ENCODE measurements at regions not wholly inside any gene's neighbourhood (a gene's known extent, or its start where the extent isn't known, plus 50 kb on each side); places are given as distances from the start of the nearest gene placed in this dataset.
"Not testable (repeated sequence)": the region's sequence is repeated elsewhere in the genome, so short reads cannot be mapped to it uniquely, and the experiment has no call there.

- no peak overlapping the region for H3K27ac Mint-ChIP-seq
- H3K27me3 Mint-ChIP-seq (ENCODE audit: low read depth) = peaks cover 16% of the 10 kb centered on the region
- no peak overlapping the region for H3K4me3 Mint-ChIP-seq
- DNase-seq (no peak), ATAC-seq (replicated peaks in 1 of 2) (no peak)
- peaks cover 5 to 12% of the 10 kb centered on the region in 2 donors for H3K9me3 Mint-ChIP-seq
- no peaks in the 10 kb centered on the region for H3K4me1 Mint-ChIP-seq (ENCODE audit: low read depth)
- H3K36me3 Mint-ChIP-seq (ENCODE audit: insufficient read depth in 2 of 2) = peaks cover 0 to 8% of the 10 kb centered on the region in 2 donors
These were observed 66.1 kb upstream of the PTH start for GRCh38 chr11:13561860-13562259.

- peaks cover 14% of the 10 kb centered on the region for H3K27me3 Mint-ChIP-seq (ENCODE audit: low read depth)
- not testable (repeated sequence) for H3K4me3 Mint-ChIP-seq, H3K27ac Mint-ChIP-seq
These were observed 64.5 kb upstream of the PTH start for GRCh38 chr11:13560341-13560740.

GRCh38 chr11:13552784-13553183, 57.0 kb upstream of the PTH start:
- Mint-ChIP-seq H3K4me3 (no peak overlapping the region), H3K27ac (no peak overlapping the region), H3K36me3 (ENCODE audit: insufficient read depth in 2 of 2) (peaks cover 2 to 3% of the 10 kb centered on the region in 2 donors), H3K4me1 (ENCODE audit: low read depth) (no peaks in the 10 kb centered on the region), H3K27me3 (ENCODE audit: low read depth) (no peaks in the 10 kb centered on the region), H3K9me3 (peaks cover 2 to 4% of the 10 kb centered on the region in 2 donors)
- ATAC-seq (replicated peaks in 1 of 2) (no peak), DNase-seq (no peak)

More at GRCh38 chr11:13560341-13560740, 64.5 kb upstream of the PTH start:
- H3K4me1 Mint-ChIP-seq (ENCODE audit: low read depth); H3K36me3 Mint-ChIP-seq (ENCODE audit: insufficient read depth in 2 of 2); DNase-seq; ATAC-seq (replicated peaks in 1 of 2): not testable (repeated sequence)
- H3K9me3 Mint-ChIP-seq = peaks cover 7 to 12% of the 10 kb centered on the region in 2 donors

- no peak overlapping the region for H3K27ac Mint-ChIP-seq
- H3K9me3 Mint-ChIP-seq = peaks cover 3 to 8% of the 10 kb centered on the region in 2 donors
- no peak for ATAC-seq (replicated peaks in 1 of 2)
- peaks cover 3 to 8% of the 10 kb centered on the region in 2 donors for H3K36me3 Mint-ChIP-seq (ENCODE audit: insufficient read depth in 2 of 2)
- H3K4me3 Mint-ChIP-seq = no peak overlapping the region
- no peaks in the 10 kb centered on the region for H3K27me3 Mint-ChIP-seq (ENCODE audit: low read depth)
- no peaks in the 10 kb centered on the region for H3K4me1 Mint-ChIP-seq (ENCODE audit: low read depth)
- DNase-seq = no peak
These were observed 56.0 kb upstream of the PTH start for GRCh38 chr11:13551834-13552233.

- Mint-ChIP-seq H3K4me1 (ENCODE audit: low read depth) (no peaks in the 10 kb centered on the region), H3K27me3 (ENCODE audit: low read depth) (no peaks in the 10 kb centered on the region), H3K4me3 (no peak overlapping the region), H3K36me3 (ENCODE audit: insufficient read depth in 2 of 2) (peaks cover 2 to 11% of the 10 kb centered on the region in 2 donors), H3K27ac (no peak overlapping the region), H3K9me3 (peaks cover 5 to 8% of the 10 kb centered on the region in 2 donors)
- DNase-seq = no peak
- ATAC-seq (replicated peaks in 1 of 2) = peak in 1 of 2 donors; percentile 28
These were observed 55.0 kb upstream of the PTH start for GRCh38 chr11:13550761-13551160.

GRCh38 chr11:13546092-13546491, 50.3 kb upstream of the PTH start:
- DNase-seq; H3K27ac Mint-ChIP-seq; H3K4me3 Mint-ChIP-seq; H3K27me3 Mint-ChIP-seq (ENCODE audit: low read depth); ATAC-seq (replicated peaks in 1 of 2); H3K4me1 Mint-ChIP-seq (ENCODE audit: low read depth): not testable (repeated sequence)
- H3K36me3 Mint-ChIP-seq (ENCODE audit: insufficient read depth in 2 of 2) = peaks cover 9 to 15% of the 10 kb centered on the region in 2 donors
- H3K9me3 Mint-ChIP-seq = peaks cover 15 to 16% of the 10 kb centered on the region in 2 donors

Measured in activated T-cell treated with anti-CD3 and anti-CD28 coated beads, Interleukin-2, amount 50 U/mL, for 72 hours (primary cell).